IgD-negative memory B cell (primary cell): ENCODE measurements at regions not wholly inside any gene's neighbourhood (a gene's known extent, or its start where the extent isn't known, plus 50 kb on each side); places are given as distances from the start of the nearest gene placed in this dataset.
"Not testable (repeated sequence)": the region's sequence is repeated elsewhere in the genome, so short reads cannot be mapped to it uniquely, and the experiment has no call there.

ENCODE experiments used
- H3K27ac Mint-ChIP-seq, 3 donors: one replicate each; pipeline ENCODE4 v1.8.0; 2020 to 2022; ENCODE audit warnings: mild to moderate bottlenecking in 3 of 3, mixed read lengths in 3 of 3, moderate library complexity in 1 of 3
- H3K27me3 Mint-ChIP-seq: one replicate; pipeline ENCODE4 v1.8.0; 2021; ENCODE audit warnings: mixed read lengths
- H3K36me3 Mint-ChIP-seq: one replicate; pipeline ENCODE4 v1.8.0; 2020; ENCODE audit warnings: mild to moderate bottlenecking, mixed read lengths
- H3K4me1 Mint-ChIP-seq, 3 donors: one replicate each; pipeline ENCODE4 v1.8.0; 2020 to 2022; ENCODE audit warnings: mixed read lengths in 3 of 3, mild to moderate bottlenecking in 1 of 3
- H3K4me3 Mint-ChIP-seq, 4 donors: one replicate each; pipeline ENCODE4 v1.8.0; 2020 to 2022; ENCODE audit warnings: mild to moderate bottlenecking in 4 of 4, mixed read lengths in 4 of 4, moderate library complexity in 3 of 4
- H3K9me3 Mint-ChIP-seq, 3 donors: one replicate each; pipeline ENCODE4 v1.8.0; 2020 to 2021; ENCODE audit warnings: mixed read lengths in 3 of 3, mild to moderate bottlenecking in 1 of 3

DNA sequence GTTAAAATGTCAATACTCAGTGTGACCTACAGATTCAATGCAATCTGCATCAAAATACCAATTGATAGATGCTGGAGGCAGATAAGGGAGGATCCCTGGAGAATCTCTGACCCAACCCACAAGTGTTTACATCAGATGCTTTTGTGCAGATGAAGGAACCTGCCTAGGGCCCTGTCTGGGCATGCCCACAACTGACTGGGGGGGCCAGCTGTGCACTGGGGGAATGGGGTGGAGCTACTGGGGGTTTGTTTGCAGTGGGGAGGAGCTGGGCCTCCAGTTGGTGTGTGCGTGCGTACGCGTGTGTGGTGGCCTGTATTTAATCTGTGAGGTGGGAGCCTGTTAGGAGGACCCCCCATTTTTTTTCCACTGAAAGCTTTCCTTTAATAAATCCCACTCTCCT is 244.9 kb downstream of the TRIM36 start:
- Mint-ChIP-seq H3K36me3 (peaks cover under 1% of the 10 kb centered on the region), H3K4me3 (no peak overlapping the region), H3K4me1 (no peaks in the 10 kb centered on the region), H3K27ac (no peak overlapping the region), H3K9me3 (peaks cover 3 to 7% (median 4%) of the 10 kb centered on the region in 3 donors), H3K27me3 (no peaks in the 10 kb centered on the region)

DNA sequence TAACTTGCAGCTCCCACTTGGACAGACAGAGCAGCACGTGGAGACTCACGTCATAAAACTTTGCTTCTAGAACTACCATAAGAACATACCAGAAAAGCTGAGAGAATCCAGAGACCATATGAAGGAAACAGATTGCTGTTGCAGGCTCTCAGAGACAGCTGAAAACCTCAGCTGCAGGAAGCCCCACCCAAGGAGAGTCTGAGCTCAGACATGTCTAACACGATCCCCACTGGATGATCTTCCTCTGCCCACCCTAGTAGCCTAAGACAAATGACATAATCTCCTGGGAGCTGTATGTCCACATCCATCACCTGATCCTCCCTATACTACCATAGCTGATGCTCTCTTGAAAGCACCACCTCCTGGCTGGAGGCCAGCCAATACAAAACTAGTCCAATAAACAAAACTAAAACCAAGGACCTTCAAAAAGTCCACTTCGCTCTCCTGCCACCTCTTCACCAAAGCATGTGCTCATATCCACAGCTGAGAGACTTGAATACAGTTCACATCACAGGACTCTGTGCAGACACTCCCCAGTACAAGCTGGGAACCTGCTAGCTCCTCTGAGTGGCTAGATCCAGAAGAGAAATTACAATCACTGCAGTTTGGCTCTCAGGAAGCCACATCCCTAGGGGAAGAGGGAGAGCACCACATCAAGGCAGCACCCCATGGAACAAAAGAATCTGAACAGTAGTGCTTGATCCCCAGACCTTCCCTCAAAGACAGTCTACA is 257.4 kb downstream of the TRIM36 start:
- Mint-ChIP-seq H3K27ac (no peak overlapping the region), H3K36me3 (peaks cover 1% of the 10 kb centered on the region), H3K4me3 (peak overlapping the region in 1 of 4 donors; percentile 40), H3K27me3 (no peaks in the 10 kb centered on the region), H3K4me1 (peaks cover 3 to 10% (median 5%) of the 10 kb centered on the region in 3 donors), H3K9me3 (peaks cover 3 to 23% (median 19%) of the 10 kb centered on the region in 3 donors)

GRCh38 chr5:114910727-114911126 is 259.0 kb downstream of the TRIM36 start:
- Mint-ChIP-seq H3K9me3 (peaks cover 8 to 19% (median 18%) of the 10 kb centered on the region in 3 donors), H3K4me3 (no peak overlapping the region), H3K36me3 (peaks cover 5% of the 10 kb centered on the region), H3K4me1 (peaks cover 3 to 16% (median 5%) of the 10 kb centered on the region in 3 donors), H3K27ac (no peak overlapping the region), H3K27me3 (no peaks in the 10 kb centered on the region)

GRCh38 chr5:114909424-114909823 is 260.3 kb downstream of the TRIM36 start:
- Mint-ChIP-seq H3K4me1 (peaks cover 3 to 16% (median 5%) of the 10 kb centered on the region in 3 donors), H3K9me3 (peaks cover 8 to 25% (median 21%) of the 10 kb centered on the region in 3 donors), H3K4me3 (peak overlapping the region in 2 of 4 donors; percentile 24), H3K27ac (no peak overlapping the region), H3K27me3 (no peaks in the 10 kb centered on the region), H3K36me3 (peaks cover 5% of the 10 kb centered on the region)

DNA sequence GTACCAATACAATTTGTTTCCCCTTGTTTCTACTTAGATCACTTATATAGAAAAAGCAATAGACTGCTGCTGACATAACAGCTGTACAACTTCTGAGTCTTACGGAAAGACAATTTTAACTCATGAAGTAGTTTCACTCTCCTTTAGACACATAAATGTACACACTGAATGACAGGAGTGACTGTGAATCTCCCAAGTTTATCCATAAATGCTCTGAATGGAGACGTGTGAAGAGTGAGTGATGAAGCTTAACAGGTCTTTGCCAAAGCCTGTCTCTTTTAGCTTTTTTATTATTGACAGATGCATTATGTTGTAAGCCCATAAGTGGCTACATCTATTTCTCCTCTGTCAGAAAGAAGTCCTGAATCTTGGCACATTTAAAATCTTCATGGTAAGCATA is 265.9 kb downstream of the TRIM36 start:
- Mint-ChIP-seq H3K4me1 (peaks cover 1 to 6% (median 3%) of the 10 kb centered on the region in 3 donors), H3K27me3 (no peaks in the 10 kb centered on the region), H3K27ac (no peak overlapping the region), H3K9me3 (peaks cover 8 to 9% (median 9%) of the 10 kb centered on the region in 3 donors), H3K36me3 (peaks cover 3% of the 10 kb centered on the region), H3K4me3 (no peak overlapping the region)

GRCh38 chr5:114898602-114899001 is 271.1 kb downstream of the TRIM36 start:
- peaks cover 0 to 3% (median 2%) of the 10 kb centered on the region in 3 donors for H3K4me1 Mint-ChIP-seq
- no peak overlapping the region for H3K27ac Mint-ChIP-seq
- H3K4me3 Mint-ChIP-seq: no peak overlapping the region
- H3K27me3 Mint-ChIP-seq: no peaks in the 10 kb centered on the region
- peaks cover 1% of the 10 kb centered on the region for H3K36me3 Mint-ChIP-seq
- H3K9me3 Mint-ChIP-seq: peaks cover 0 to 2% (median 1%) of the 10 kb centered on the region in 3 donors

DNA sequence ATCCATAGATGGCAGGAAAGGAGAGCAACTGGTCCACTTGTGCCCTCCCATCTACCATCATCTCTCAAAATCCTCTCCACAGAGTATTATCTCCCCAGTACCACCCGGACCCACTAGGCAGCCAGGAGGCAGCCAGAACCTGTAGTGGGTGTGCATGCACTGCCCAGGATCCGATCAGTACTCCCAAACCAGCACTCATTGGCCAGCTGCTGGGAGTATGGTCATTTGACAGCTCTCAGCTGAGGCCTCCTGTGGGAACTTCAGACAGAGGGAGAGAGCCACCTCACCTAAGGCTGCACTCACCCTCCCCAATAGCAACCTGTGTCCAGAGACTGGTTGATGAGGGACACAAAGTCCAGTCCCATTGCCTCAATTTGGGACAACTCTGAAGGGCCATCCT is 286.0 kb downstream of the TRIM36 start:
- H3K27me3 Mint-ChIP-seq: no peaks in the 10 kb centered on the region
- peaks cover 0 to 2% (median 0%) of the 10 kb centered on the region in 3 donors for H3K4me1 Mint-ChIP-seq
- no peak overlapping the region for H3K27ac Mint-ChIP-seq
- H3K4me3 Mint-ChIP-seq: no peak overlapping the region
- H3K36me3 Mint-ChIP-seq: peaks cover 3% of the 10 kb centered on the region
- H3K9me3 Mint-ChIP-seq: peaks cover 2 to 8% (median 8%) of the 10 kb centered on the region in 3 donors

GRCh38 chr5:114859438-114859735 is 310.3 kb downstream of the TRIM36 start:
- Mint-ChIP-seq H3K9me3 (peaks cover 0 to 6% (median 2%) of the 10 kb centered on the region in 3 donors), H3K4me3 (no peak overlapping the region), H3K27me3 (no peaks in the 10 kb centered on the region), H3K27ac (no peak overlapping the region), H3K4me1 (peaks cover 1 to 18% (median 4%) of the 10 kb centered on the region in 3 donors), H3K36me3 (no peaks in the 10 kb centered on the region)

DNA sequence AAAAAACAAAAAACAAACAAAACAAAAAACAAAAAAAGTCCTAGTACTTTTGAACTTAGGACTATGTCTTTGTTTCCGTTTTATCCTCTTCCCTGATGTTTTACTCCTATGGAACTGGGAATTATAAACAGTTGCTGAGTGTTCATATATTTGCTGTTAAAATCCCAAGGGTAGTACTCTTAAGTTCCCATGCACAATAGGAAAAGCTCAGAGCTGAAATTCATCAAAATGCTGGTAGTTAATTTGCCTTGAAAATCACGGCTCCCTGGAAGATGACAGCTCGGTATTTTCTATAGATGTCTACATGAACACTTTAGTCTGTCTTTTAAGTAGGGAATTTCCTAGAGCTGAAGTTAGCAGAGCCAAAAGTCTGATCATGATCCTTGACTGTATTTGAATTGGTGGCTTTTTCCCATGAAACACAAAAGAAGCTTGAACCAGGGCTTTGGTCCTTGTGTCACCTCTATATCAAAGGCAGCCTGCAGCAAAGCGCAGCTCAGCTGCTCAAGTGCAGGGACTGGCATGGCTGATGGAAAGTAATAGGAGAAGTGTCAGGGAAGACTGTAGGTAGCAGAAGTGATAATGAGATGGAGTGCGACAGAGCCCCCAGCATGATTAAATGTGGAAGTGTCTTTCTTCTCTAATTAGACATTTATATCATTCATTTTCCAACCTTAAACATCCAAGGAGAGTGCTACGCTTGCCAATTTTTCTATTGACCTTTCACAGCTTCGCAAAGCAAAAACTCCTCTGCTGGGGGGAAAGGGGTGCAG is 310.9 kb downstream of the TRIM36 start:
- H3K27ac Mint-ChIP-seq: no peak overlapping the region
- H3K36me3 Mint-ChIP-seq: no peaks in the 10 kb centered on the region
- H3K27me3 Mint-ChIP-seq: no peaks in the 10 kb centered on the region
- H3K4me1 Mint-ChIP-seq: peaks cover 1 to 18% (median 4%) of the 10 kb centered on the region in 3 donors
- H3K9me3 Mint-ChIP-seq: peaks cover 0 to 4% (median 2%) of the 10 kb centered on the region in 3 donors
- H3K4me3 Mint-ChIP-seq: no peak overlapping the region

- H3K27ac Mint-ChIP-seq: no peak overlapping the region
- H3K9me3 Mint-ChIP-seq: peaks cover 0 to 4% (median 0%) of the 10 kb centered on the region in 3 donors
- no peaks in the 10 kb centered on the region for H3K36me3 Mint-ChIP-seq
- H3K4me3 Mint-ChIP-seq: peak overlapping the region; percentile 30 to 90 (median 80)
- H3K27me3 Mint-ChIP-seq: no peaks in the 10 kb centered on the region
- peaks cover 1 to 18% (median 8%) of the 10 kb centered on the region in 3 donors for H3K4me1 Mint-ChIP-seq
Observed at GRCh38 chr5:114857941-114858551, 311.7 kb downstream of the TRIM36 start.

DNA sequence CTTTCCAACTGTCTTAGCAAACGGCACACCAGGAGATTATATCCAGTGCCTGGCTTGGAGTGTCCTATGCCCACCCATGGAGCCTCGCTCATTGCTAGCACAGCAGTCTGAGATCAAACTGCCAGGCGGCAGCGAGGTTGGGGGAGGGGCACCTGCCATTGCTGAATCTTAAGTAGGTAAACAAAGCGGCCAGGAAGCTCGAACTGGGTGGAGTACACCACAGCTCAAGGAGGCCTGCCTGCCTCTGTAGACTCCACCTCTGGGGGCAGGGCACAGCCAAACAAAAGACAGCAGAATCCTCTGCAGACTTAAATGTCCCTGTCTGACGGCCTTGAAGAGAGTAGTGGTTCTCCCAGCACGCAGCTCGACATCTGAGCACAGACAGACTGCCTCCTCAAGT is 325.0 kb downstream of the TRIM36 start:
- not testable (repeated sequence) for H3K27me3 Mint-ChIP-seq, H3K27ac Mint-ChIP-seq, H3K4me1 Mint-ChIP-seq, H3K4me3 Mint-ChIP-seq, H3K36me3 Mint-ChIP-seq, H3K9me3 Mint-ChIP-seq

DNA sequence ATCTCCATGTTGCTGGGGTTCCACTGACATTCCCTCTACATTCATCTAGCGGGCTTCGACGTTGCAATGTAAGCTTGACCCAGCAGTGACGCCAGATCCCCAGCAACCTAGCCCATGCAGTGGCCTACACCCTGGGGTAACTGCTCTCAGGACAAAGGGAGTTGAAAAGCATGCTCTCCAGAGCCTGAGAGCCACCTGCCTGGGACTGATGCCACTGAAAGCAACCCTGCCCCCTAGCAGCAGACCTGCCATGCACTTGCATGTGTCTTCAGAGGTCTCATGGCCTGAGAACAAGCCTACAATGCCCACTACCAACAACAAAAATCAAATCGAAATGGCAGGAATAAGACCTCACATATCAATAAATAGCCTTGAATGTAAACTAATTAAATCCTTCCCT is 330.3 kb downstream of the TRIM36 start:
- Mint-ChIP-seq H3K9me3 (peaks cover 3 to 6% (median 4%) of the 10 kb centered on the region in 3 donors), H3K36me3 (no peaks in the 10 kb centered on the region), H3K27me3 (no peaks in the 10 kb centered on the region), H3K4me3 (no peak overlapping the region), H3K4me1 (no peaks in the 10 kb centered on the region), H3K27ac (no peak overlapping the region)

DNA sequence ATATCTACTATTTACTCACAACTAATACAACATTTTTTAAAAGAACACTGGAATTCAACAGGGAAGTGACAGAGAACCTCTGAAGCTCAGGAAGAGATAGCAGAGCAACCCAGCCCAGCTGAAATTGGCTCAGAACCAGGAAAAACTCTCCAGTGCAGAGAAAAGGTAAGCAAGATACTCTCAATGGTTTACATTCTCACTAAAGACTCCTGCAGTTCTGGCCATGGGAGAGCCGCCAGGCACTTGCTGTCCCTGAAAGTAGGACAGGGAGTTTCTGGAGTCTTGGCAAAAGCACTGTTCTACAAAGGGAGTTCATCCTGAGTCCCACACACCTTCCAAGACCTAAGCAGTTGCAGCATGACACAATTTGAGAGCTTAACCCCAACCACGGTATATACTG is 330.8 kb downstream of the TRIM36 start:
- Mint-ChIP-seq H3K27ac (no peak overlapping the region), H3K4me1 (no peaks in the 10 kb centered on the region), H3K36me3 (no peaks in the 10 kb centered on the region), H3K9me3 (peaks cover 2 to 4% (median 3%) of the 10 kb centered on the region in 3 donors), H3K4me3 (no peak overlapping the region), H3K27me3 (no peaks in the 10 kb centered on the region)

- Mint-ChIP-seq H3K9me3 (peaks cover 0 to 9% (median 6%) of the 10 kb centered on the region in 3 donors), H3K4me3 (peak overlapping the region in 1 of 4 donors; percentile 82), H3K27me3 (no peaks in the 10 kb centered on the region), H3K4me1 (peaks cover 0 to 13% (median 5%) of the 10 kb centered on the region in 3 donors), H3K36me3 (no peaks in the 10 kb centered on the region), H3K27ac (no peak overlapping the region)
Observed at GRCh38 chr5:114830114-114830513, 339.6 kb downstream of the TRIM36 start.

- Mint-ChIP-seq H3K27me3 (peaks cover 2% of the 10 kb centered on the region), H3K4me1 (no peaks in the 10 kb centered on the region), H3K4me3 (no peak overlapping the region), H3K9me3 (peaks cover 5 to 16% (median 12%) of the 10 kb centered on the region in 3 donors), H3K36me3 (no peaks in the 10 kb centered on the region), H3K27ac (no peak overlapping the region)
Observed at GRCh38 chr5:114822863-114823262, 346.8 kb downstream of the TRIM36 start.
